ENCODE measurements at regions not wholly inside any gene's neighbourhood (a gene's known extent, or its start where the extent isn't known, plus 50 kb on each side); places are given as distances from the start of the nearest gene placed in this dataset.

DNA sequence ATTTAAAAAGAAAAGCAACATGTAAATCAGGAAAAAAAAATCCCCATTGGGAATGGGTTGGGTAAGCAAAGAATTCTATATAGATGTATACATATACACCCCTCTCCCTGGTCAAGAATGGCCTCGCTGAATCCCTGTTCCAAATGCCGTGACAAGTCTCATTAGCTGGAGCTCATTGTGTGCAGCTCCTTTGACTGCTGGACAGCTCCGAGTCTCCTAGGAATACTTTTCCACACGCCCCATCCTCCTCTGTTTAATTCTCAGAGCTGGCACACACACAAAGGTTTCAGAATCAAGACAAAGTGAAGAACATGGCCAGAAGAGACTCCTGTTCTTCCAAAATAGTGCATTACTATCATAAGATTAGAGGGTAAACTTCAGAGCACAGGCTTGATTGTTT, 130.9 kb upstream of the MKLN1 start:
- peak; percentile 56 for DNase-seq (ENCODE audit: low read depth)
- TF ChIP-seq, protein P1, sequence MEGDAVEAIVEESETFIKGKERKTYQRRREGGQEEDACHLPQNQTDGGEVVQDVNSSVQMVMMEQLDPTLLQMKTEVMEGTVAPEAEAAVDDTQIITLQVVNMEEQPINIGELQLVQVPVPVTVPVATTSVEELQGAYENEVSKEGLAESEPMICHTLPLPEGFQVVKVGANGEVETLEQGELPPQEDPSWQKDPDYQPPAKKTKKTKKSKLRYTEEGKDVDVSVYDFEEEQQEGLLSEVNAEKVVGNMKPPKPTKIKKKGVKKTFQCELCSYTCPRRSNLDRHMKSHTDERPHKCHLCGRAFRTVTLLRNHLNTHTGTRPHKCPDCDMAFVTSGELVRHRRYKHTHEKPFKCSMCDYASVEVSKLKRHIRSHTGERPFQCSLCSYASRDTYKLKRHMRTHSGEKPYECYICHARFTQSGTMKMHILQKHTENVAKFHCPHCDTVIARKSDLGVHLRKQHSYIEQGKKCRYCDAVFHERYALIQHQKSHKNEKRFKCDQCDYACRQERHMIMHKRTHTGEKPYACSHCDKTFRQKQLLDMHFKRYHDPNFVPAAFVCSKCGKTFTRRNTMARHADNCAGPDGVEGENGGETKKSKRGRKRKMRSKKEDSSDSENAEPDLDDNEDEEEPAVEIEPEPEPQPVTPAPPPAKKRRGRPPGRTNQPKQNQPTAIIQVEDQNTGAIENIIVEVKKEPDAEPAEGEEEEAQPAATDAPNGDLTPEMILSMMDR (conservative IDR thresholded peaks at IDR 0.05; ENCODE audit: low read depth, low read length), result no peak
- no peak overlapping the region for H3K4me3 ChIP-seq (ENCODE audit: low read depth, low read length)

DNA sequence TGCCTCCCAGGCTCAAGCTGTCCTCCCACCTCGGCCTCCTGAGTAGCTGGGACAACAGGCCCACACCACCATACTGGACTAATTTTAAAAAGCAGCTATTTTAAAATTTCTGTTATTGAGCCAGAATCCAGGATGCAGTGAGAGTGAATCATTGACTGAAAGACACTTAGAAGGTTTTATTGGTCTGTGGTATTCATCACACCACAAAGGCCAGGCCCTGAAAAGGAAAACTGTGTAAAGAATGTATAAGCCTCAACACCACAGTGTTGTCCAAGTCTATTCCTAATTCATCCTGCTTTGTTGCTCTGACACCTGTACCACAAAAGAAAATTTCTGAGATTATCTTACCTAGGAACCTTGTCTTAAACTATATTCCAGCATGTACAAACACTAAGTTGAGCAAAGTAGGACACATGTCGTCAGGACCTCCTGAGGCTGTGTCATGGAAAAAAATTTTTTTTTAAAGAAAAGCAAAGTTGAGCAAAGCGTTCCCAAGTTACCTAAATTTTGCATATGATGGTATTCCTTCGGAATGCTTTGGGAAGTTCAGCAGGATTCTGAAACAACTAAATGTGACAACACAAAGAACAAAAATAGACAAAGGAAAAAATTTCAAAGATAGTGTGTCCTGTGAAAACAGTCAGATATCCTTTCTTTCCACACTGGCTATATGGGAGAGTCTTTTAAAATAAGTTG, 129.6 kb upstream of the MKLN1 start:
- TF ChIP-seq, protein P1 (conservative IDR thresholded peaks at IDR 0.05; ENCODE audit: low read depth, low read length), result no peak
- DNase-seq (ENCODE audit: low read depth), result peak; percentile 40
- no peak overlapping the region for H3K4me3 ChIP-seq (ENCODE audit: low read depth, low read length)

DNA sequence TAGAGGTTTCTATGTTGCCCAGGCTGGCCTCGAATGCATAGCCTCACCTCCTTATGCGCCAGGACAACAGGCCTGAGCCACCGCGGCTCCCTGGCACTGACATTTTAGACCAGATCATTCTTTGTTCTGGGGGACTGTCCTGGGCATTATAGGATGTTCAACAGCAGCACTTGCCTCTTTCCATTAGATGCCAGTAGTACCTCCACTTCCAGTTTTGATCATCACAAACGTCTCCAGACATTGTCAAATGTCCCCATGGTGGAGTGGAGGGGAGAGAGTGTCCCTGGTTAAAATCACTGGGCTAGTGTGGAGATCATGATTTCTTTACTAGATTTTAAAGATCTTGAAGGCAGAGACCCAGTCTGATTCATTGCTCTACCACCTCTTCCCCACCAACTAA, 125.2 kb upstream of the MKLN1 start:
- H3K4me3 ChIP-seq (ENCODE audit: low read depth, low read length), result no peak overlapping the region
- no peak for DNase-seq (ENCODE audit: low read depth)
- TF ChIP-seq, protein P1 (conservative IDR thresholded peaks at IDR 0.05; ENCODE audit: low read depth, low read length), result no peak

DNA sequence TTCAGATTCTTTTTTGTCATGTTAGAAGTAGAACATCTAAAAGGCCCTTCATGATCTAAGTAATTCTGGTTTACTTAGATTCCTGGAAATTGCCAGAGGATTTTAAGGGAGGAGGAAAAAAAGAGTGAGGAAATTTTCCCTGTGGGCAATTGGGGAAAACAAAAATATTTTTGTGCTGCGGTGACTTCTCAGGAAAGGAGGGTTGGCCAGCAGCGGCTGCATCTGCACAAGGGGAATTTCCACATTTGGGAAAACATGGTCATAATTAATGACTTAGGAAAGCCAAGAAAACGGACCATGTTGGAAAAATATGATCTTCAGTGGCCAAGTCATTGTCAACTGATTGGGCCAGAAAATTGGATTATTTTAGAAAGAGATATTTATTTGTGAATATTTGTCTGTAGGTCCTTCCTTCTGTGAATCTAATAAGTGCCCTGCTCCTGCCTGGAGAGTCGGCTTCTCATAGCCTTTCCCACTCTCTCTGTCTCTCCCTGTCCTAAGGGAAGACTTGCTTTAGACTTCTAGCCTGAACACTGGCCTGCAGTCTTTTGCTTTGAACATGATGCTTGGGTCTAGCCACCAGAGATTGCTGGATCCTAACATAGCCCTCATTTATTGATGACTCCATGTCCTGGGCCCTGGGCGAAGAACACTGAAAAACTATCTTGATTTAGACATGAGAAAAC, 124.2 kb upstream of the MKLN1 start:
- H3K4me3 ChIP-seq (ENCODE audit: low read depth, low read length), result no peak overlapping the region
- DNase-seq (ENCODE audit: low read depth), result no peak
- TF ChIP-seq, protein P1 (conservative IDR thresholded peaks at IDR 0.05; ENCODE audit: low read depth, low read length), result no peak

DNA sequence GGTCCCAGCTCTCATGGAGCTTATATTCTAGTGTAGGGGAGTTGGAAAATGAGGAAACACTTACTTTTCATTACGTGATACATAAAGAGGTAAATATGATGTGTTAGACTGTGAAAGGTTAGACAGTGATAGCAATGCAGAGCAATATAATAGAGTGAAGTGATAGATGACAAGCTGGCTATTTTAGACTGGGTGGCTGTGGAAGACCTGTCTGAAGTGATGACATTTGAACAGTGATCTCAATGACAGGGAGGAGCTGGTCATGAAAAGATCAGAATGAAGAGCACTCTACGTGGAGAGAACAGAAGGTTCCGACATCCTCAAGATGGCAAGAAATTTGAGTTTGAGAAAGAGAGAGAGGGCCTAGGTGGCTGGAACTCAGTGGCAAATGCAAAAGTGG, 118.9 kb upstream of the MKLN1 start:
- TF ChIP-seq, protein P1 (conservative IDR thresholded peaks at IDR 0.05; ENCODE audit: low read depth, low read length), result no peak
- no peak overlapping the region for H3K4me3 ChIP-seq (ENCODE audit: low read depth, low read length)
- no peak for DNase-seq (ENCODE audit: low read depth)

DNA sequence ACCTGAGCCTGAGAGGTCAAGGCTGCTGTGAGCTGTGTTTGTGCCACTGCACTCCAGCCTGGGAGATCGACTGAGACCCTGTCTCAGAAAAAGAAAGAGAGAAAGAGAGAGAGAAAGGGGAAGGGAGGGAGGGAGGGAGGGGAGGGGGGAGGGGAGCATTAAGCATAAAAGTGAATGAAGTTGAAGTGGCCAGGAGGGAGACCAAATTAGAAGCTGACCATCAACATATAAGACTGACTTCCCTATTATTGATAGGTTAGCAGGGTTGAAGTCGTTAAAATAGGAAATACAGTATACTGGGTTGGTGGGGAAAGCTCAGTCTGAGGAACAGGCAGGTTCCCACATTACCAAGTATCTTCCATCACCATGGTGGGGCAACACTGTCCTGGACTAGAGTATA, 117.1 kb upstream of the MKLN1 start:
- DNase-seq (ENCODE audit: low read depth), result no peak
- TF ChIP-seq, protein P1 (conservative IDR thresholded peaks at IDR 0.05; ENCODE audit: low read depth, low read length), result no peak

DNA sequence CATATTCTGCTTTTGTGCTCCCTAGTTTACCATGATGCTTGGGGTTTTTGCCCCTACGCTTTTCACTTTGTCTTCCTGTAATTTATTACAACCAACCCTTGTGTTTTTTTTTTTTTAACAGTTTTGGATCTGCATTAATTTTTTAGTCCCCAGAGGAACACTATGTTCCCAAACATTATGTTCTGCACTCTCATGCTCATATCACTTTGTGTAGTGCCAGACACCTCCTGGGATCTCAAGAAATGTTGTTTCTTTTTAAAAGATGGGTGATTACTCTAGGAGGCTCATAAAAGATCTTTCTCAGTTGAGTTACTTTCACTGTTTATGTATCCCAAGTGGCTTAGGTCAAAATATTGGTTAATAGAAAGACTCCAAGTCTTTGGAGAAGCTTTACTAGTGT, 116.2 kb upstream of the MKLN1 start:
- H3K4me3 ChIP-seq (ENCODE audit: low read depth, low read length), result no peak overlapping the region
- TF ChIP-seq, protein P1 (conservative IDR thresholded peaks at IDR 0.05; ENCODE audit: low read depth, low read length), result no peak
- no peak for DNase-seq (ENCODE audit: low read depth)

More for the DNA sequence above, 117.1 kb upstream of the MKLN1 start:
- no peak overlapping the region for H3K4me3 ChIP-seq (ENCODE audit: low read depth, low read length)
